NB4 (cell line): ENCODE measurements at regions not wholly inside any gene's neighbourhood (a gene's known extent, or its start where the extent isn't known, plus 50 kb on each side); places are given as distances from the start of the nearest gene placed in this dataset.
A peak's percentile ranks its signal among the peaks of the same experiment; 100 is the strongest.

Source experiments
- DNase-seq: peaks from one replicate; pipeline ENCODE4 v3.0.0; 2010; ENCODE audit warnings: low read depth
- H3K4me3 ChIP-seq: one replicate; pipeline ENCODE4 v1.5.1; 2011; ENCODE audit warnings: mild to moderate bottlenecking, low read depth, low read length, moderate library complexity
- MYC ChIP-seq: IDR thresholded peaks from 2 replicates; pipeline ENCODE4 v1.6.1; 2011; ENCODE audit warnings: low read depth, low read length
- POLR2A ChIP-seq: IDR thresholded peaks from 2 replicates; pipeline ENCODE4 v1.6.1; 2011; ENCODE audit warnings: mild to moderate bottlenecking; ENCODE audit not compliant: insufficient read length; ENCODE audit errors: extremely low read depth
- TF ChIP-seq, protein P1 (sequence below): IDR thresholded peaks from 2 replicates; pipeline ENCODE4 v1.6.1; 2011; ENCODE audit warnings: low read depth, low read length
- TF ChIP-seq, protein P2 (sequence below): IDR thresholded peaks from one replicate; pipeline ENCODE4 v1.5.1; 2012; ENCODE audit warnings: low read depth, low read length

DNA sequence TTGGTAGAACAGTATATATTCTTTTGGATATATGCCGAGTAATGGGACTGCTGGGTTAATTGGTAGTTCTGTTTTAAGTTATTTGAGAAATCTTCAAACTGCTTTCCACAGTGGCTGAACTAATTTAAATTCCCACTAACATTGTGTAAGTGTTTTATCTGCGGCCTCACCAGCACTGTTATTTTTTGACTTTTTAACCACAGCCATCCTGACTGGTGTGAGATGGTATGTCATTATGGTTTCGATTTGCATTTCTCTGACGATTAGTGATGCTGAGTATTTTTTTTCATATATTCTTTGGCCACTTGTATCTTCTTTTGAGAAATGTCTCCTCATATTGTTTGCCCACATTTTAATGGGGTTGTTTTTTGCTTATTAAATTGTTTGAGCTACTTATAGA, 357.4 kb downstream of the C12orf50 start:
- TF ChIP-seq, protein P1, sequence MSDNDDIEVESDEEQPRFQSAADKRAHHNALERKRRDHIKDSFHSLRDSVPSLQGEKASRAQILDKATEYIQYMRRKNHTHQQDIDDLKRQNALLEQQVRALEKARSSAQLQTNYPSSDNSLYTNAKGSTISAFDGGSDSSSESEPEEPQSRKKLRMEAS: no peak
- TF ChIP-seq MYC (no peak), POLR2A (no peak)
- TF ChIP-seq, protein P2, sequence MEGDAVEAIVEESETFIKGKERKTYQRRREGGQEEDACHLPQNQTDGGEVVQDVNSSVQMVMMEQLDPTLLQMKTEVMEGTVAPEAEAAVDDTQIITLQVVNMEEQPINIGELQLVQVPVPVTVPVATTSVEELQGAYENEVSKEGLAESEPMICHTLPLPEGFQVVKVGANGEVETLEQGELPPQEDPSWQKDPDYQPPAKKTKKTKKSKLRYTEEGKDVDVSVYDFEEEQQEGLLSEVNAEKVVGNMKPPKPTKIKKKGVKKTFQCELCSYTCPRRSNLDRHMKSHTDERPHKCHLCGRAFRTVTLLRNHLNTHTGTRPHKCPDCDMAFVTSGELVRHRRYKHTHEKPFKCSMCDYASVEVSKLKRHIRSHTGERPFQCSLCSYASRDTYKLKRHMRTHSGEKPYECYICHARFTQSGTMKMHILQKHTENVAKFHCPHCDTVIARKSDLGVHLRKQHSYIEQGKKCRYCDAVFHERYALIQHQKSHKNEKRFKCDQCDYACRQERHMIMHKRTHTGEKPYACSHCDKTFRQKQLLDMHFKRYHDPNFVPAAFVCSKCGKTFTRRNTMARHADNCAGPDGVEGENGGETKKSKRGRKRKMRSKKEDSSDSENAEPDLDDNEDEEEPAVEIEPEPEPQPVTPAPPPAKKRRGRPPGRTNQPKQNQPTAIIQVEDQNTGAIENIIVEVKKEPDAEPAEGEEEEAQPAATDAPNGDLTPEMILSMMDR: no peak
- DNase-seq: no peak
- no peak overlapping the region for H3K4me3 ChIP-seq

DNA sequence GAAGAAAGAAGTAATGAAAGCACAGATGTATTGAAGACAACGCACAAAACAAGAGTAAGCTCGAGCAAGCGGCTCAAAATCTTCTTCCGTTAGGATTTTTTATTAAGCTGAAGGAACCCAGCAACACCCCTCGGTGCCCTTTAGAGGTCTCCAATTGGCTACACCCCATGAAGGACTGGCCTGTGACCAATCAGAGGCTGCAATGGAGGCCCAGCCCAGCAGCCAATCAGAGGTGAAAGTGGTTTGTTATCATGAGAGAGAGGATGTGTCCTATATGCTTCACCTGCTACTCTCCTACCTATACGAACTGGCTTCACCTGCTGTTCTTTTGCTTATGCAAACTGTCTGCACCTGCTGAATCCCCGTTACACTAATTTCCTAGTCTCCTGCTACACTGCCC, 358.8 kb downstream of the C12orf50 start:
- H3K4me3 ChIP-seq: no peak overlapping the region
- no peak for DNase-seq
- TF ChIP-seq, protein P1: no peak
- TF ChIP-seq POLR2A (no peak), MYC (no peak)
- TF ChIP-seq, protein P2: no peak

DNA sequence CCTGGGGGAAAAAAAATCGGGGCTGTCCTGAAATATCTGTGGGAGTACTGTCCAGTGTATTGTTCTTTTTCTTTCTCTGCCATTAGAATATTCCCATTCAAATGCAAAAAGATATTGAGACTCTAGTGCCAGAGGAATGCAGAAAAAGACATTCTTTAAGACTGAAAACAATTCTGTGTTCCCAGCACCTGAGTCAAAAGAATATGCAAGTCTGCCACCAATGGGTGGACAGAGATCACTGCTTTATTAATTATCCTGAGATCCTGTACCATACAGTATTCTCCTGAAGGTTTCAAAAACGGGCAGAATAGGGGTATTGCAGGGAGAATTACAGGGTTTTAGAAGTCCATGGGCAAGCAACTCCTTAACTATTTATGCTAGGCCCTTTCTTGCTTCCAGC, 361.8 kb downstream of the C12orf50 start:
- peak; percentile 23 for DNase-seq
- TF ChIP-seq MYC: no peak
- TF ChIP-seq POLR2A: no peak
- TF ChIP-seq, protein P2: no peak
- TF ChIP-seq, protein P1: no peak
- H3K4me3 ChIP-seq: no peak overlapping the region

DNA sequence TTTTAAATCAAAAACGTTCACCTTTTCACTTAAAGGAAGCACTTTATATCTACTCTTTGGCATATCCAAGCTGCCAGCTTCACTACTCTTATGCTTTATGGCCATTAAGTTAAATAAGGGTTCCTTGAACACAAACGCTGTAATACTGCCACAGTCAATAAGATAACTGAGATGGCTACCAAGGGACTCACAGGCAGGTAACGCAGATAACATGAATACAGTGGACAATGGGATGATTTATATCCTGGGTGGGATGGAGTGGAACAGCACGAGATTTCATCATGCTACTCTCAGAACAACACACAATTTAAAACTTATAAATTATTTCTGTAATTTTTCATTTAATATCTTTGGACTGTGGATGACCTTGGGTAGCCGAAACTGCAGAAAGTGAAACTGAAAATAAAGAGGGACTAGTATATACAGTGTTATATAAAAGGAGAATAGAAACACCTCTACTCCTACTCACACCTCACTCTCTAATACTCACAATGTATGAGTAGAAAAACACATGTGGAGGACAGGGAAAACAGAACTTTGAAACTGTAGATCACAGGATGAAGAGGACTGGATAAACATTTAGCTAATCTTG, 367.3 kb downstream of the C12orf50 start:
- TF ChIP-seq MYC: no peak
- TF ChIP-seq, protein P1: no peak
- TF ChIP-seq POLR2A: no peak
- TF ChIP-seq, protein P2: no peak

DNA sequence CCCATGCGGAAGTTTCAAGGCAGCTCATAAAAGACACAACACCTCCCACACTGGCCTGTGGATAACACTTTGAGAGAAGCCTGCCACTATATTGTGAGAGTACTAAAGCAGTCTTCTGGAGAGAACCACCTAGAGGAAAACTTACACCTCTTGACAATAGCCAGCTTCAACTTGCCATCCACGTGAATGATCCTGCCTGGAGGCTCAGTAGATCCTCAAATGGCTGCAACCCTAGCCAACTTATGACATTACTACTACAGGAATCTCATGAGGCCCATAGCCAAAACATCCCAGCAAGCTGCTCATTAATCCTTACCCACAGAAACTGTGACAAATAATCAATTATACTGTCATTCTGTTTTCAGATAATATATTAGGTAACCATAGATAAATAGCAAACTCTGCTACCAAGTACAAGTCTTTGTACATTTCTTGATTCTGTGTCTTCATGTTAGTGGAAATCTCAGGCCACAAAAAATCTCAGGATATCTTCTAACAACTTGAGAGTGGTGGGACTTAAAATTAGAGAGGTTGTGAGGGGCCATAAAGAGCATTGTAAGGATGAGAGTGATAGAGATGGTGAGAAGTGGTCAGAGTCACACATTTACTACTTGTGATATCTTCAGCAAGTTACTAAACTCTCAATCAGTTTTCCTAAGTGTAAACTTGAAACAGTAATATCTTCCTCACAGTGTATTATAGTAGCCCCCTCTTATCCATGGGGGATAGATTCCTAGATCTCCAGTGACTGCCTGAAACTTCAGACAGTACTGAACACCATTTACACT, 368.0 kb downstream of the C12orf50 start:
- no peak for DNase-seq
- TF ChIP-seq, protein P1: no peak
- TF ChIP-seq, protein P2: no peak
- TF ChIP-seq POLR2A: no peak
- TF ChIP-seq MYC: no peak
- H3K4me3 ChIP-seq: no peak overlapping the region

More for the DNA sequence above, 367.3 kb downstream of the C12orf50 start:
- H3K4me3 ChIP-seq: peak overlapping the region; percentile 50
- peak; percentile 6 for DNase-seq
